NT2/D1 (cell line): ENCODE measurements at regions not wholly inside any gene's neighbourhood (a gene's known extent, or its start where the extent isn't known, plus 50 kb on each side); places are given as distances from the start of the nearest gene placed in this dataset.

Experiments
- SUZ12 ChIP-seq: IDR thresholded peaks from 2 replicates; pipeline ENCODE4 v1.6.1; 2011; ENCODE audit not compliant: insufficient read length, insufficient read depth; ENCODE audit errors: extremely low read depth
- YY1 ChIP-seq: IDR thresholded peaks from 2 replicates; pipeline ENCODE4 v1.6.1; 2011; ENCODE audit not compliant: insufficient read length, insufficient read depth
- ZNF274 ChIP-seq: IDR thresholded peaks from 2 replicates; pipeline ENCODE4 v1.6.1; 2011; ENCODE audit warnings: mild to moderate bottlenecking, low read depth, low read length

- TF ChIP-seq ZNF274 (no peak), SUZ12 (no peak), YY1 (no peak)
Observed at GRCh38 chr1:170414989-170415709, 116.8 kb upstream of the GORAB start.
